Pancreas (tissue), 10 donors: ENCODE measurements at regions not wholly inside any gene's neighbourhood (a gene's known extent, or its start where the extent isn't known, plus 50 kb on each side); places are given as distances from the start of the nearest gene placed in this dataset.

Experiments used
- ATAC-seq, 4 donors: fragments of 200-7000 bp; cut with Tn5 transposase; one replicate each; pipeline versions ENCODE4 v1.8.0 to v1.9.1; 2020; ENCODE audit warnings: mild to moderate bottlenecking in 4 of 4, moderate library complexity in 4 of 4
- DNase-seq, 6 donors: peaks; one replicate each; pipeline ENCODE4 v3.0.0-alpha.2; 2020
- FAIRE-seq: peaks from 2 replicates; lab custom pipeline; 2012; peaks lifted over from hg19 to GRCh38; lab: Jason Lieb, UNC
- H3K27ac ChIP-seq, 4 donors: fragments of 200-600 bp; sonication (generic); 1 replicate in 3 of 4; 2 replicates in 1 of 4; pipeline versions ENCODE4 v1.5.0 to v1.8.0; 2020
- H3K27me3 ChIP-seq, 4 donors: fragments of 200-600 bp; one replicate each; pipeline ENCODE4 v1.8.0; 2021
- H3K36me3 ChIP-seq, 3 donors: fragments of 200-600 bp; sonication (generic) in 1 of 3; one replicate each; pipeline versions ENCODE4 v1.5.0 to v1.8.0; 2020 to 2021
- H3K4me1 ChIP-seq, 3 donors: fragments of 200-600 bp; one replicate each; pipeline ENCODE4 v1.8.0; 2021
- H3K4me3 ChIP-seq, 4 donors: fragments of 200-600 bp; sonication (generic) in 2 of 4; one replicate each; pipeline versions ENCODE4 v1.5.0 to v1.8.0; 2020 to 2021
- H3K9me3 ChIP-seq, 4 donors: fragments of 200-600 bp; one replicate each; pipeline ENCODE4 v1.8.0; 2021
- WGBS, 2 donors: extraction: QIAGEN DNeasy Blood & Tissue Kit; methylation state at CpG; one replicate each; pipeline ENCODE4 v1.1.7; 2013; 5-methylcytosine and 5-hydroxymethylcytosine counted together
- intact Hi-C, 3 donors: fragments of 100-400 bp; cut with DNase I; formaldehyde crosslinking; loops; one replicate each; pipeline versions ENCODE4 v1.11.1 to v1.14.2; 2022
- TF ChIP-seq, protein P1 (sequence below), 4 donors: fragments of 200-600 bp; sonication (generic) in 3 of 4; IDR thresholded peaks; one replicate each; pipeline versions ENCODE4 v1.5.0 to v1.8.0; 2021; ENCODE audit warnings: antibody characterized with exemption in 4 of 4
- donor health status: healthy with polysubstance abuse.
- donor health status: DM: no; HTN: no; CAD: no; lungs with moderate emphysema.
- donor health status: DM: no; HTN: no; CAD: no.
- donor health status: control.
- donor health status: control.
- donor health status: Bipolar disorder and iron deficiency.
- donor health status: DM: yes; HTN: yes; CAD: no.
- donor health status: DM: no; HTN: no; CAD: no.
- donor health status: DM: no; HTN: no; CAD: no.
- donor health status: DM: yes; HTN: yes; CAD: no.

DNA sequence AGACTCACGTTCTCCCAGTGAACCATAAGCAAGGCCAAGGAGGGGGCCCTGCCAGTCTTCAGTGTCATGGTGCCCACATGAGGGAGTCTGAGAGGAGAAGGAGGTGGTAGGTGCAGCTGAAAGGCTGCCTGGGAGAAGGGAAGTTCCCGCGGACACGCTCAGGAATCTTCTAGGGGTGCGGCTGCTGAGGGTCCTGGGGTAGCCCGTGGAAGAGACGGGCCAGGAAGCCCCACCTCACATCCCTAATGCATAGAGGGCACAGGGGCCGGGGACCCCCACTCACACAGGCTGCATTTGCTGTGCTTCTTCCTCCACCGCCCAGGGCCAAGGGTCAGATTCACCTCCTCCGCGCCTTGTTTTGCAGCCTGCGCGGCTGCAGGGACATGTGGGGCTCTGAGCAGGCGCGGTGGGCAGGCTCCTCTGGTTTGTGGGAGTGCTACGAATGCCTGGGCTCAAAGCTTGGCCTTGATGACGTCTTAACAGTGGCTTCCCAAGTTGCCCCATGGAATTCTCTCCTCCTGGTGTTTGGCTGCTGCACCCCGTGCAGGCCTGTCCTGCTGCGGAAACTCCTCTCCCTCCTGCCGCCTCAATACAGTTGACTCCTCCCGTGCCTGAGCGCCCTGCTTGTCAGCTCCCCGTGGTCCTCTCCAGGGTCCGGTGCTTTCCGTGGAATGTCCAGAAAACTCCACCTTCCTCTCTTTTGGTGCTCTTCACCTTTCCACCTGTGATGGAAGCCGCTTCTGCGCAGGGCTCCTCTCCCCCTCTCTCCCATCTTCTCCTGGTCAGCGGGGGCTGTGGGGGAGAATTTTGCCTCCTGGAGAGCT lies 95.7 kb downstream of the VAPA start:
- 92 to 95% methylated on average over 27 to 28 of the region's 28 CpGs for WGBS, 2 donors
- Histone ChIP-seq H3K4me3 (no peak overlapping the region), H3K4me1 (peaks cover 0 to 10% (median 9%) of the 10 kb centered on the region in 3 donors), H3K36me3 (no peaks in the 10 kb centered on the region), H3K9me3 (no peaks in the 10 kb centered on the region), H3K27ac (peak overlapping the region in 2 of 4 donors; percentile 55 to 71), H3K27me3 (no peaks in the 10 kb centered on the region)
- intact Hi-C loops = no loop called here
- DNase-seq (no peak), FAIRE-seq (no peak), ATAC-seq (no peak)
- TF ChIP-seq, protein P1, sequence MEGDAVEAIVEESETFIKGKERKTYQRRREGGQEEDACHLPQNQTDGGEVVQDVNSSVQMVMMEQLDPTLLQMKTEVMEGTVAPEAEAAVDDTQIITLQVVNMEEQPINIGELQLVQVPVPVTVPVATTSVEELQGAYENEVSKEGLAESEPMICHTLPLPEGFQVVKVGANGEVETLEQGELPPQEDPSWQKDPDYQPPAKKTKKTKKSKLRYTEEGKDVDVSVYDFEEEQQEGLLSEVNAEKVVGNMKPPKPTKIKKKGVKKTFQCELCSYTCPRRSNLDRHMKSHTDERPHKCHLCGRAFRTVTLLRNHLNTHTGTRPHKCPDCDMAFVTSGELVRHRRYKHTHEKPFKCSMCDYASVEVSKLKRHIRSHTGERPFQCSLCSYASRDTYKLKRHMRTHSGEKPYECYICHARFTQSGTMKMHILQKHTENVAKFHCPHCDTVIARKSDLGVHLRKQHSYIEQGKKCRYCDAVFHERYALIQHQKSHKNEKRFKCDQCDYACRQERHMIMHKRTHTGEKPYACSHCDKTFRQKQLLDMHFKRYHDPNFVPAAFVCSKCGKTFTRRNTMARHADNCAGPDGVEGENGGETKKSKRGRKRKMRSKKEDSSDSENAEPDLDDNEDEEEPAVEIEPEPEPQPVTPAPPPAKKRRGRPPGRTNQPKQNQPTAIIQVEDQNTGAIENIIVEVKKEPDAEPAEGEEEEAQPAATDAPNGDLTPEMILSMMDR (IDR thresholded peaks at IDR 0.05) = no peak

DNA sequence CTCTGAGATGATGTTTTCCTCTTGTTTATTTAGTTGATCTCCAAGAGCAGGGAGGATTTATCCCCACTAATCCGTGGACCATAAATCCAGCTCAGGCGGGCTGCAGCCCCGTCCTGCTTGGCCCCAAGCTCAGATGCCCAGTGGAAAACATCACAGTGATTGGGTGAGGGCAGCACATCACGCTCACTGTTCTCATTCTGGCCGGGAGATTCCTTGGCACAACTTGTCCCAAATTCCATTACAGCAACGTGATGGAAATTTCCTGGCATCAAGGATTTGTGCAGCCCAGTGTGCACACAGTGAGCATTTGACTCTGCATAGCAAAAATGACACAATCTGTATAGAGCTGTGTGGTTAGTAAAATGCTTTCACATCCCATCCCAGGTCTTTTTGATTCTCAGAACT lies 96.8 kb downstream of the VAPA start:
- H3K4me1 ChIP-seq = peaks cover 0 to 10% (median 9%) of the 10 kb centered on the region in 3 donors
- peak in 3 of 6 donors; percentile 42 to 62 (median 59) for DNase-seq
- 41 to 58% methylated on average over 6 of the region's 6 CpGs for WGBS, 2 donors
- FAIRE-seq = peak; percentile 26
- intact Hi-C loops = no loop called here
- H3K9me3 ChIP-seq = no peaks in the 10 kb centered on the region
- H3K27ac ChIP-seq = peak overlapping the region in 3 of 4 donors; percentile 26 to 71 (median 61)
- no peaks in the 10 kb centered on the region for H3K27me3 ChIP-seq
- TF ChIP-seq, protein P1 (IDR thresholded peaks at IDR 0.05) = no peak
- H3K4me3 ChIP-seq = no peak overlapping the region
- ATAC-seq = peak; percentile 68 to 71 (median 70)
- H3K36me3 ChIP-seq = no peaks in the 10 kb centered on the region

DNA sequence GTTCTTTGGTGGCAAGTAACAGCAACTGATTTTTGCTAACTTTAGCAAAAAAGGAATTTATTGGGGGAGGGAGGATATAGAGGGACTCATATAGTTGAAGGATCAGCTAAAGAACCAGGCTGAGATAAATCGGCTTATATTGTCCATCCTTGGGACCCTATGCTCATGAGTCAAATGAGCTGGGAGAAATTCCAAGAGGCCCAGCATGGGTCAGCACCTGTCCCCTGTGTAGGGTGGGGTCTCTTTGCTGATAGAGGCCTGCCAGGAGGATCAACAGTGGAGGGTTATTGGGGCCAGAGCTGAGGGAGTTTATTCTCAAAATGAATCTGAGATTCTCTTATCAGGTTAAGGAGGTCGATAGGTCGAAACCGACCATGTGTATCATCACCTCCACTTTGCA lies 97.2 kb downstream of the VAPA start:
- Histone ChIP-seq H3K36me3 (no peaks in the 10 kb centered on the region), H3K4me1 (peaks cover 0 to 10% (median 9%) of the 10 kb centered on the region in 3 donors), H3K4me3 (no peak overlapping the region), H3K27ac (peak overlapping the region in 3 of 4 donors; percentile 26 to 71 (median 61)), H3K9me3 (no peaks in the 10 kb centered on the region), H3K27me3 (no peaks in the 10 kb centered on the region)
- ATAC-seq (no peak), DNase-seq (no peak), FAIRE-seq (no peak)
- intact Hi-C loops = no loop called here
- TF ChIP-seq, protein P1 (IDR thresholded peaks at IDR 0.05) = no peak
- 66 to 69% methylated on average over 4 of the region's 4 CpGs for WGBS, 2 donors

DNA sequence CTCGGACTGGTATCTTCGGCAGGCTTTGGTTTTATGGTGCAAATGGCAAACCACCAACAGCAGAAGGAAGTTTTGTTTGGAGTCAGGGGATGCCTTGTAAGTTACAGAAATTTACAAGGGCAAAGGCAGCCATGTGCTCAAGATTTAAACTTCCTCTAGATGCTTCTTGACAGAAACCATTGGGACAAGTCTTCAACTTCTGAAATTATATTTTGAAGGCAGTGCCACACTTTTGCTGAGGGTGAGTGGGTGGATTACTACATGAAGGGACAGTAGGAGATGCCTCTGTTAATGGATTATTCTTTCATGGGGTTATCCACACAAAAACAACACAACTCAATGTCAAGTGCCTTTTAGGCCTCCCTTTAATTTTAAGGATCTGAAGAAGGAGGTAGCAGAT lies 97.9 kb downstream of the VAPA start:
- no peak for ATAC-seq
- 92 to 94% methylated on average over 2 of the region's 2 CpGs for WGBS, 2 donors
- no peak for DNase-seq
- Histone ChIP-seq H3K27me3 (no peaks in the 10 kb centered on the region), H3K36me3 (no peaks in the 10 kb centered on the region), H3K27ac (peak overlapping the region in 2 of 4 donors; percentile 61 to 71), H3K4me3 (no peak overlapping the region), H3K4me1 (peaks cover 0 to 4% (median 3%) of the 10 kb centered on the region in 3 donors), H3K9me3 (no peaks in the 10 kb centered on the region)
- FAIRE-seq = no peak
- intact Hi-C loops = no loop called here
- TF ChIP-seq, protein P1 (IDR thresholded peaks at IDR 0.05) = no peak

DNA sequence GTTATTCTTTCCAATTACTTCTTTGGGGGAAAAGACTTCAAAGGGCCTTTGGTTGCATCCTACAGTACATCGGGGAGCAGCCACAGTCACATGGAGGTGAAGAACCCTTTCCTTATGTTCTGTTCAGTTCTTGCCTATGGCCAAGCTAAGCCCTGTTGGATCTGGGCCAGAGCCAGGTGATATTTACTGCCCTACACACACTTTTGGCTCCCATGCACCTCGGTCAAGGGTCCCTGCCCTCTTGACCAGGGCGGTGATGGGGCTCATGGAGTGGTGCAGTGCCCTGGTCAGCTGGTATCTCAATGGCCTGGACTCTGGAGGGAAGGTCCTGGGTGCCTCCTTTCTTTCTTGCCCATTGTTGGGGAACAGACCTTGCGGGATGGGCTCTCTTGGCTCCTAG lies 98.7 kb downstream of the VAPA start:
- Histone ChIP-seq H3K27me3 (no peaks in the 10 kb centered on the region), H3K4me1 (no peaks in the 10 kb centered on the region), H3K9me3 (no peaks in the 10 kb centered on the region), H3K27ac (no peak overlapping the region), H3K4me3 (no peak overlapping the region), H3K36me3 (no peaks in the 10 kb centered on the region)
- DNase-seq (no peak), ATAC-seq (no peak), FAIRE-seq (no peak)
- intact Hi-C loops = no loop called here
- TF ChIP-seq, protein P1 (IDR thresholded peaks at IDR 0.05) = no peak
- 92 to 93% methylated on average over 4 of the region's 4 CpGs for WGBS, 2 donors
